A673 (cell line): ENCODE measurements at regions not wholly inside any gene's neighbourhood (a gene's known extent, or its start where the extent isn't known, plus 50 kb on each side); places are given as distances from the start of the nearest gene placed in this dataset.
"Not testable (repeated sequence)": the region's sequence is repeated elsewhere in the genome, so short reads cannot be mapped to it uniquely, and the experiment has no call there.

Source experiments
- BruUV-seq: library from RNA; stranded (reverse); fragments of 400-500 nt; replicated peaks from 2 replicates; lab custom pipeline; 2021; lab: Mats Ljungman, UMichigan
- CTCF ChIA-PET: fragments of 300-600 bp; sonication (Branson Sonifier 250); formaldehyde crosslinking; loops from one replicate; lab custom pipeline; 2022; ENCODE audit warnings: antibody characterized with exemption; lab: Charles Lee
- POLR2A ChIA-PET: fragments of 300-600 bp; sonication (Branson Sonifier 250); formaldehyde crosslinking; loops from one replicate; lab custom pipeline; 2022; ENCODE audit warnings: antibody characterized with exemption; ENCODE audit not compliant: low non-redundant PET; lab: Charles Lee
- DNase-seq: peaks from one replicate; pipeline ENCODE4 v3.0.0-alpha.2; 2015; ENCODE audit warnings: low spot score
- H3K27ac ChIP-seq: fragments of 200-600 bp; sonication (generic); 2 replicates; pipeline ENCODE4 v1.5.1; 2016; ENCODE audit warnings: mixed run types, low read depth, mild to moderate bottlenecking, mixed read lengths, antibody characterized with exemption, low read length; ENCODE audit not compliant: poor library complexity, severe bottlenecking
- H3K27me3 ChIP-seq: fragments of 200-600 bp; sonication (generic); replicated peaks from 2 replicates; pipeline ENCODE4 v1.6.1; 2017; ENCODE audit warnings: mixed run types, low read depth, mild to moderate bottlenecking, mixed read lengths, antibody characterized with exemption, low read length; ENCODE audit not compliant: insufficient read depth, poor library complexity
- H3K36me3 ChIP-seq: fragments of 200-600 bp; sonication (generic); 2 replicates; pipeline ENCODE4 v1.6.1; 2016; ENCODE audit warnings: mixed run types, mild to moderate bottlenecking, mixed read lengths, antibody characterized with exemption, low read length; ENCODE audit not compliant: insufficient read depth, poor library complexity, severe bottlenecking
- H3K4me1 ChIP-seq: fragments of 200-600 bp; sonication (generic); 2 replicates; pipeline ENCODE4 v1.6.1; 2017; ENCODE audit warnings: mixed run types, mild to moderate bottlenecking, mixed read lengths, antibody characterized with exemption, low read length; ENCODE audit not compliant: insufficient read depth, poor library complexity, severe bottlenecking
- H3K4me3 ChIP-seq: fragments of 200-600 bp; sonication (generic); 2 replicates; pipeline ENCODE4 v1.5.1; 2016; ENCODE audit warnings: low read depth, mixed run types, mild to moderate bottlenecking, mixed read lengths, low read length; ENCODE audit not compliant: poor library complexity, severe bottlenecking
- H3K9me3 ChIP-seq: fragments of 200-600 bp; sonication (generic); 2 replicates; pipeline ENCODE4 v1.6.1; 2016; ENCODE audit warnings: mixed run types, low read depth, mild to moderate bottlenecking, mixed read lengths, antibody characterized with exemption, low read length; ENCODE audit not compliant: poor library complexity, severe bottlenecking
- CTCF ChIP-seq: fragments of 300-800, 200-600 bp; sonication (generic); conservative IDR thresholded peaks from 2 replicates; pipeline ENCODE4 v1.5.1; 2017; ENCODE audit warnings: low read depth, mild to moderate bottlenecking, antibody characterized with exemption, low read length, moderate library complexity, mixed read lengths
- EZH2 ChIP-seq: fragments of 200-600 bp; sonication (generic); IDR thresholded peaks from 2 replicates; pipeline ENCODE4 v1.6.1; 2017; ENCODE audit warnings: borderline replicate concordance, low read depth, mild to moderate bottlenecking, mixed read lengths, antibody characterized with exemption, low read length; ENCODE audit not compliant: poor library complexity, severe bottlenecking
- intact Hi-C: fragments of 100-400 bp; cut with micrococcal nuclease; formaldehyde crosslinking; loops from one replicate; pipeline ENCODE4 v1.10.0; 2022; ENCODE audit not compliant: unreplicated experiment

DNA sequence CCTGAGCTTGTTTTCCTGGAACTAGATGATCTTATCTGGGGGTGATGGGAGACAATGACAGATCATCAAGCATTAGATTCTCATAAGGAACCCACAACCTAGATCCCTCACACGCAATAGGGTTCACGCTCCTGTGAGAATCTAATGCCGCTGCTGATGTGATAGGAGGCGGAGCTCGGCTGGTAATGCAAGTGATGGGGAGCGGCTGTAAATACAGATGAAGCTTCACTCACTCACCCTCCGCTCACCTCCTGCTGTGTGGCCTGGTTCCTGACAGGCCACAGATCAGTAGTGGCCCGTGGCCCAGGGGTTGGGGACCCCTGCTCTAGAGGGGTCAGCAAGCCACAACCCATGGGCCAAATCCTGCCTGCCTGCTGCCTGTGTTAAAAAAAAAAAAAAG lies 435.9 kb downstream of the CD83 start:
- POLR2A ChIA-PET: no interaction called here
- DNase-seq: no peak
- Histone ChIP-seq H3K4me3 (no peak overlapping the region), H3K27me3 (no peaks in the 10 kb centered on the region), H3K27ac (no peak overlapping the region), H3K9me3 (no peaks in the 10 kb centered on the region), H3K4me1 (peaks cover 2% of the 10 kb centered on the region), H3K36me3 (no peaks in the 10 kb centered on the region)
- intact Hi-C loops: no loop called here
- BruUV-seq: no TSS peak
- CTCF ChIA-PET: no interaction called here
- TF ChIP-seq EZH2 (no peak), CTCF (no peak)

DNA sequence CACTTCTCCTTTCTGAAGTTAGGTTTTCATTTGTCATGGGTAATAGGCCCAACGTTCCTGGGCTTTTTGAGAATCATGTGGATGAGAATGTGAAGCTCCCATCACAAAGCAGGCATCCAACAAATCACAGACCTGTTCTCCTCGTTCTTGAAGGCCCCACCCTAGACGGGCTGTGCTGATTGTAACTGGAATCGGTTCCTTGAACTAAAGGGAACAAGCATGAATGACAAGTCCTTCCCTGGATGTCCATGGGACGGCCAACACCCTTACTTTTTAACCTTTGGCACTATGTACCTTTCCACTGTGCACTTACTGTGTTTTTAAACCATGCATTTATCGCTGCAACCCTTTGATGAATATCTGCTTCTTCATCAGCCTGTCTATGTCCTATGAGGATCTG lies 438.2 kb downstream of the CD83 start:
- H3K27me3 ChIP-seq: no peaks in the 10 kb centered on the region
- CTCF ChIA-PET: no interaction called here
- H3K27ac ChIP-seq: no peak overlapping the region
- H3K36me3 ChIP-seq: no peaks in the 10 kb centered on the region
- no peak for DNase-seq
- intact Hi-C loops: no loop called here
- H3K4me3 ChIP-seq: no peak overlapping the region
- BruUV-seq: no TSS peak
- no peaks in the 10 kb centered on the region for H3K9me3 ChIP-seq
- H3K4me1 ChIP-seq: no peaks in the 10 kb centered on the region
- POLR2A ChIA-PET: no interaction called here
- TF ChIP-seq EZH2 (no peak), CTCF (no peak)

GRCh38 chr6:14559746-14560536 lies 442.4 kb downstream of the CD83 start:
- TF ChIP-seq CTCF (no peak), EZH2 (no peak)
- intact Hi-C loops: no loop called here
- Histone ChIP-seq H3K4me3 (no peak overlapping the region), H3K4me1 (no peaks in the 10 kb centered on the region), H3K9me3 (no peaks in the 10 kb centered on the region), H3K27ac (no peak overlapping the region), H3K36me3 (no peaks in the 10 kb centered on the region), H3K27me3 (no peaks in the 10 kb centered on the region)
- no peak for DNase-seq
- BruUV-seq: no TSS peak
- ChIA-PET POLR2A (interaction anchor here (0.6 kb wide), 1 partner anchor 58 kb away, joined by 4 read pairs; no protein-coding TSS in a partner anchor), CTCF (no interaction called here)

DNA sequence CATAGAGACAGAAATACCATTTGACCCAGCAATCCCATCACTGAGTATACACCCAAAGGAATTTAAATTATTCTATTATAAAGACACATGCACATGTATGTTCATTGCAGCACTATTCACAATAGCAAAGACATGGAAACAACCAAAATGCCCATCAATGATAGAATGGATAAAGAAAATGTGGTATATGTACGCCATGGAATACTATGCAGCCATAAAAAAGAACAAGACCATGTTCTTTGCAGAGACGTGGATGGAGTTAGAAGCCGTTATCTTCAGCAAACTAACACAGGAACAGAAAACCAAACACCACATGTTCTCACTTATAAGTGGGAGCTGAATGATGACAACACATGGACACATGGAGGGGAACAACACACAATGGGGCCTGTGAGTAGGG lies 444.0 kb downstream of the CD83 start:
- intact Hi-C loops, H3K27me3 ChIP-seq, H3K9me3 ChIP-seq, H3K4me1 ChIP-seq, BruUV-seq, CTCF ChIA-PET, H3K4me3 ChIP-seq, DNase-seq, H3K27ac ChIP-seq, POLR2A ChIA-PET, H3K36me3 ChIP-seq: not testable (repeated sequence)
